ENCODE measurements at regions not wholly inside any gene's neighbourhood (a gene's known extent, or its start where the extent isn't known, plus 50 kb on each side); places are given as distances from the start of the nearest gene placed in this dataset.
A peak's percentile ranks its signal among the peaks of the same experiment; 100 is the strongest.

DNA sequence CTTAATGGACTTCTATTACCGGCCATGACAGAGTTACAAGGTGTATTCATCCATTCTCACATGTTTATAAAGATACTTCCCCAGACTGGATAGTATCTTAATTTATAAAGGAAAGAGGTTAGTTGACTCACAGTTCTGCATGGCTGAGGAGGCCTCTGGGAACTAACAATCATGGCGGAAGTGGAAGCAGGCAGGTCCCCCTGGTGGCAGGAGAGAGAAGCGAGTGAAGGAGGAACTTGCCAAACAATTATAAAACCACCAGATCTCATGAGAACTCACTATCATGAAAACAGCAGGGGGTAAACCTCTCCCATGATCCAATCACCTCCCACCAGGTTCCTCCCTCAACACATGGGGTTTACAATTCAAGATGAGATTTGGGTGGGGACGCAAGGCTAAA, 170.0 kb upstream of the PDGFD start:
- ATAC-seq (no peak), DNase-seq (peak; percentile 6)

- DNase-seq: no peak
- ATAC-seq: no peak
Observed at GRCh38 chr11:104332110-104332509, 168.2 kb upstream of the PDGFD start.

DNA sequence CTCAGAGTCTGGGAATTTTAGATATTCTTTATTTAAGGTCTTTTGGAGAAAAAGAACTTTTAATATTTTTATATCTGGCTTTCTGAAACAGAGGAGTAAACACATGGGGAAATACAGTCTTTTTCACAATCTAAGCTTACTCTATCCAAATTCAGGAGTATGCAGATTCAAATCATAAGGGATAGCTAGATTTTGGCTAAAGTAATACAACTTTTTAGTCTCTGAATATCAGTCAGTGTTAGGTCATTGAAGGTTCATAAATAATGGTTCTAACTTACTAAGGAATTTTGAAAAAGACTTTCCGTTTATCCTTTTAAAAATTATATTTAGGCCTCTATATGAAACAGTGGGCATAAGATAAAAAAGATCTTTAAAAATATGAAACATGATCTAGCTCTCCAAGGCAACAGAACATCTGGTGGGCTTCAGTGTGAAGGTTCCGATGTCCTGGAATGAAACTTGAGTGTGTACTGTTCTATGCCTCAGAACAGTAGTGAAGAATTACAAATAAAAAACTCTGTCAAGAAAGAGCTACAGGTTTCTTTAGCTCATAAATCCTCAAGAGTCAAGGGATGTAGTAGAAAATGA, 165.2 kb upstream of the PDGFD start:
- no peak for ATAC-seq
- DNase-seq: no peak

DNA sequence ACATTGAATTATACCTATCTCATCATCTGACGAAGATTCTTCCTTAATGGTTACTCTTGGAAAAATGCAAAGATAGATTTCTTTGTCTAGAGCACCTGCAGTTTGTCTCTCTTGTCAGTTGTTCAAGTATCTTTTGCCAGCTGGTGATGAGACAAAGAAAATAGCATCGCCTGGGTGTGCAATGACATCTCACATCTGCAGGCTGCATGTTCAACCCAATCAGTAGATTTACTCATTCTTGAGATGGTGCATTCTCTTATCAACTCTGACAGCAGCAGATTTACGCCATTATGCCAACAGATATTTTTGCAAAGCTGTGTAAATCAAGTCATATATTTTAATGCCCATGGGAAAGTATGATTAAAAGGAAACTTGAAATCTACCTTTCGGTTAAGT, 164.6 kb upstream of the PDGFD start:
- no peak for ATAC-seq
- no peak for DNase-seq

DNA sequence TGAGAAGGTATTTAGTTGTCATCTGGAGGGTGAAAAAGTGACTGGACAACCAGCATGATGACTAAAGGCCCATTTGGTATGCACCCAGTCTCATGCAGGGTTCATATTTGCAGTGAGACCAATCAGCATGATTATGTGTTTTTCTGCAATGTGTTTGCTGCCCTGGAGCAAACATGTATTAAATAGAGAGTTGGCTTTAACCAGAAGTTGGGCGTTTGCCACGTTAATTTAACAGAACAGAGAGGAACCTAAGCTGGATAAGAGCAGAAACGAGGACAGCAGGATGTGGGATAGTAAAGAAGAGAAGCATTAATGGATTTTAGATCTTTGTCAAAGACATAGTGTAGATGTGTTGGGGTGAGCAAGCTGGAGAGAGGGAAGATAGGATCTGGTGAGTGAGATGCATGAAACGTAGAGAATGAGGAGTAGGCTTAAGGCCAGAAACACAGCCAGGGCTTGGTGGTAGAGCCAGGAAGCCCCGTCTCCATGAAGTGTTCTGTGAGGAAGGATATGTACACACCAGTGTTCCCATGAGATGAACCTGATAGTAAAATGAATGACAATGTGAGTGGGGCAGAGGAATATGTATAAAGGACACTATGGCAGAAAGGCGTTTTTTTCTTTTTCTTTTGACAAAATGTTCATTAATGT, 164.0 kb upstream of the PDGFD start:
- ATAC-seq (no peak), DNase-seq (no peak)

DNA sequence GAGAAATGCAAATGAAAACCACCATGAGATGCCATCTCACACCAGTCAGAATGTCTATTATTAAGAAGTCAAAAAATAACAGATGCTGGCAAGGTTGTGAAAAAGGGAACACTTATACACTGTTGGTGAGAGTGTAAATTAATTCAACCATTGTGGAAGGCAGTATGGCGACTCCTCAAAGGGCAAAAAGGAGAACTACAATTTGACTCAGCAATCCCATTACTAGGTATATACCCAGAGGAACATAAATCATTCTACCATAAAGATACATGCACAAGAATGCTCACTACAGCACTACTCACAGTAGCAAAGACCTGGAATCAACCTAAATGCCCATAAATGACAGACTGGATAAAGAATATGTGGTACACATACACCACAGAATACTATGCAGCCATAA, 161.1 kb upstream of the PDGFD start:
- ATAC-seq (no peak), DNase-seq (no peak)

GRCh38 chr11:104324276-104324675, 160.3 kb upstream of the PDGFD start:
- ATAC-seq (no peak), DNase-seq (no peak)

GRCh38 chr11:104323841-104324240, 159.9 kb upstream of the PDGFD start:
- DNase-seq: no peak
- ATAC-seq: no peak

- ATAC-seq (no peak), DNase-seq (no peak)
Observed at GRCh38 chr11:104322696-104323095, 158.7 kb upstream of the PDGFD start.

DNA sequence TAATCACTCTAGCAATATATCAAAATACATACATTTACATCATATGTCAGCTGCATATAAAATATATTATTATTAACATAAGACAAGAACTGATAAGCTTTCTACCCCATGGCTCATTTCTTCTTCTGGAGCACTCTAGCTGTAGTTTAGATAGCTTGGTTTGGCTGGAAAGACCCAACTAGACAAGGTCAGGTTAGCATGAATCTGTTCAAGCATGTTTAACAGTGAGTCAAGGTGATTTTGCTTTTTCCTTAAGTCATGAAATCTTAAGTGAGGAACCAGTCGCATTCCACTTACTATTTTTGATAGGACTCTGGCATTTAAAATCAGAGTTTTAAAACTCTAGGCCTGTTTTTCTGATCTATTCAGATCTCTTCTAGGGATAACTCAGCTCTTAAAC, 157.0 kb upstream of the PDGFD start:
- no peak for ATAC-seq
- no peak for DNase-seq

- no peak for ATAC-seq
- DNase-seq: no peak
Observed at GRCh38 chr11:104320097-104320496, 156.2 kb upstream of the PDGFD start.

DNA sequence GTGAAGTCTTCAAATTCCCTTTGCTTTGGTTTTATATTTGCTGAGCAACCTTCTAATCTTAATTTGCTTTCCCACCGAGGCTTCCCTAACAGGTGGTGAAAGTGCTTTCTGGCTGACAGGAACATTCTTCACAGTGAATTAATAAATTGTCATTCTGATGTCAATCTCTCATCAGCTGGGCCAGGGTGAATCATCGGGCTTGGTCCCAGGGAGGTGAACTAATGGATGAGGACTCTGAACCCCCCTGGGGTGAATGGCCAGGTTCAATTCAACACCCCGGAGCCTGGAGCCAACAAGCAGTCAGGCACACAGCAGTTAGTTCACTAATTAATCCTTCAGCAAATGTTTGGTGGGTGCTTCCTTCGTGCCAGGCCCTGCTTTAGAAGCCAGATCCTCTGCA, 155.4 kb upstream of the PDGFD start:
- ATAC-seq (no peak), DNase-seq (no peak)

DNA sequence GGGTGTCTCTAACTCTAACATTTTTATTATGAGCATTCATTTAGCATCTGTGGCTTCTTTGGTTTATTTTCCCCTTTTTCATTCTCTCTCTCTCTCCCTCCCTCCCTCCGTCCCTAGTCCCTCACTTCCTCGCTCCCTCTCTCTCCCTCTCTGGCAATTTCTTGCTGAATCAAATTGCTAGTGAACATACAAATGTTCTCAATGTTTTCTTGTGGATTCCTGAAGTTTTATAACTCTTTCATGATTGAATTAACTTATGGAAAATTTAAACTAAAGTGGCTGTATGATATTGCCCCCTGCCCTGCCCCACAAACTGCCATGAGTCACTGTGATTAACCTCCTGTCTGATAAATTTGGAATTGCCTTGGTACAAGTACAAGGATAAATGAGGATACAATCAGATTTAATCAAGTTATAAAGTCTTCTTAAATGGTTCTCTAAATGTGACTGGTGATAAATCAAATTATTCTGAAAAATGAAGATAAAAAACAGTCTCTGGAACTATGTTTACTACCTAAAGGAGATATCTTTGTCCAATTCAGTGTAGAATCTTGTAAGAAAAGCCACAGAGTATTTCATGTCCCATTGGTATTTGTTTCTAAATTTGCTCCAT, 143.0 kb upstream of the PDGFD start:
- DNase-seq: no peak
- no peak for ATAC-seq

DNA sequence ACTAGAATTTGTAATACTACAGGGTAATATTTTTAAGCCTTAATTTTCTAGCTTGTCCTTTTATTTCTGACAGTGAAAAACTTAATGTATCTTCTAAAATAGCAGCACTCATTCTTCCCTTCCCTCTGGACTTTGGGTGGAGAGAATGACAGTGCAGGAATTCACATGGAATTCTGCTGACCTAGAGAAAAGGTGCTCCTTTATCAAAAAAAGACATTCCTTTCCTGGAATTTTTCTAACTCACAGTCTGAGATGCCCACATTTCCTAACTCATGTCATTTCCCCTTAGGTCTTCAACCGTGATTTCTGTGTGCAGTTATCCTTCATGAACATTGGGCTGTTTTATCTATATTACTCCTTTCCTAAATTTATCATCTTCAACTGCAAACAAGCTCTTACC, 137.8 kb upstream of the PDGFD start:
- ATAC-seq (no peak), DNase-seq (no peak)

DNA sequence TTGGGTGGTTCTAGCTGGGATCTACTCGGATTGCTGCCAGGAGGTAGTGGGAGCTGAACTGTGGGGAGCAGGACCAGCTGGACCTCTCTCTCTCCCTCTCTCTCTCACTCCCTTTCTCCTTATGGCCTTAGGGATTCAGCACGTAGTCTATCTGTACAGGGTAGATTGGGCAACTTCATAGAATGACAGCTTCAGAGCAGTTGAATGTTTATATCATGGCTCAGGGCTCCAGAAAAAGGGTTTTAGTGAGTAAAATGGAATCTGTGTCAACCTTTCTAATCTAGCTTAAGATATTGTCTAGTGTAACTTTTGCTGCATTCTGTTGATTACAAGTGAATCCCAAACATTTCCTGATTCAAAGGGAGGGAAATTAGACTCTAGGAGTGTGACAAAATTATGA, 127.7 kb upstream of the PDGFD start:
- ATAC-seq (no peak), DNase-seq (no peak)

GRCh38 chr11:104286129-104286528, 122.2 kb upstream of the PDGFD start:
- DNase-seq (no peak), ATAC-seq (no peak)

GRCh38 chr11:104279587-104279986, 115.6 kb upstream of the PDGFD start:
- no peak for ATAC-seq
- DNase-seq: no peak

GRCh38 chr11:104275992-104276391, 112.0 kb upstream of the PDGFD start:
- ATAC-seq (no peak), DNase-seq (no peak)

DNA sequence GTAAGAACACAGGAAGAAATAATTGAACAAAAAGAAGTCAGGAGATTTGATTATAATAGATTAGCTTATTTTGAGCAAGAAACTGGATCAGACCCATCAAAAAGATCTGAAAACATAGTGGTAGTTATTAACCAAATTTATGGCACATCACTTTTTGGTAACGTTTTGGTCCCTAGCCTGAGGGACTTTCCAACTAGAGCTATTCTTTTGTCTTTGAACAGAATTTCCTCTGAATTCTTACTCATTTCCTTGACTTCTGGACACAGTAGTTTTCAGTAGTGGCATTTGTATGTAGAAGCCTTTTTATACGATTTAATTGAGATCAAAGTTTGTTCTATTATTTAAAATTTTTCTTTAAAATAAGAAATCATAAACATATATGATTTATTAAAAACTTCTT, 96.5 kb upstream of the PDGFD start:
- DNase-seq: no peak
- ATAC-seq: no peak

DNA sequence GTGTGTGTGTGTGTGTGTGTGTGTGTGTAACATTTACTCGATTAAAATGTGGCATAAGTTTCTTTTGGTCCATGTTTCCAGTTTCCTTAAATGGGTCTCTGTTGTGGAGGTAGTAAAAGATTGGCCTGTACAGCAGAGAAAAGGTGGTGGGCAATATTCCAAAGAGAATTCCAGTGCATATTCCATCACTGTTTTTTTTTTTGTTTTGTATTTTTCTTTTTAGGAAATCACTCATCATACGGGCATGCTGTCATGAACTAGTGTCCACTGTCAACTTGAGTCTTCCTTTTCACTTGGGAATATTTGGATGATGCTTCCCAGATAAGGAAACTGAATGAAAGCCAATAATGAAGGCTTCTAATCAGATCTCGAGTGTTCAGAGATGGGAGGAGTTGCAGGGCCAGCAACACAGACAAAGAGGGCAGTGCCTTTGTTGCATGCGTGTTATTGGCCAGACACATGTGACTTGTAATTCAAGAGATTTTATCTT, 95.2 kb upstream of the PDGFD start:
- ATAC-seq: no peak
- DNase-seq: no peak

DNA sequence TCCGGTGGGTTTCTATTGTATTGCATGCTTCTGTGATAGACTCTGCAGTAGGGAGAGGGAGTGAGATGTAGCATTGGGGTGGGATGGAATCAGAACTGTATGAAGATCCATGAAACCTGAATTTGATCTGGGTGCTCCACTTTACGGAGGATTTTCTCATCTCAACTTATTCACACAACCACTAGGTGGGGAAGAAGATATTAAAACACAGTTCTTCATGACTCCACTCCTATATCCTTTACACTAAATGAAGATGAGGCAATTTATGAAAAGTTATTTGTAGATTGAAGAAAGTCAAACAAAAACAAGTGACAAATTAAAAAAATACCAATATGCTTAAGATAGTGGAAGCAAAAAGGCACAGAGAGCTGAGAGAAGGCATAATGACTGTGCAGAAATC, 92.6 kb upstream of the PDGFD start:
- DNase-seq (no peak), ATAC-seq (no peak)

DNA sequence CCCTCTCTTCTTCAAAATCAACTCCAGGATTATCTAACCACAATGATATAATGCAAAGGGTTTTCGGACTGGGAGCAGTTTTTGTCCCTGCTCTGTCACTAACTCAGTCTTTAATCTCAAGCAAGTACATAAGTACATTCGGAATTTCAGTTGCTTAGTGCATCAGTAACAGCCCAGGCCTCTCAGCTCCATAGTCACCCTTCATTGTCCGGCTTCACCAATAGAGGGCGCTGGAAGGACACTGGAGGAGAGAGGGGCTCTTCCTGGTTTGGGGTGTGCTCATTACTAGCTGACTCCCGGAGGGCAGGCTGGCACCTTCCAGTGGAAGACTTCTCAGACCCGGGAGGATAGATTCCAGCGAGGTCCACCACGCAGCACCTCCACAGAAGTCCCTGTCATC, 90.4 kb upstream of the PDGFD start:
- ATAC-seq (no peak), DNase-seq (peak; percentile 27)

- ATAC-seq: no peak
- DNase-seq: no peak
Observed at GRCh38 chr11:104246590-104246989, 82.6 kb upstream of the PDGFD start.

DNA sequence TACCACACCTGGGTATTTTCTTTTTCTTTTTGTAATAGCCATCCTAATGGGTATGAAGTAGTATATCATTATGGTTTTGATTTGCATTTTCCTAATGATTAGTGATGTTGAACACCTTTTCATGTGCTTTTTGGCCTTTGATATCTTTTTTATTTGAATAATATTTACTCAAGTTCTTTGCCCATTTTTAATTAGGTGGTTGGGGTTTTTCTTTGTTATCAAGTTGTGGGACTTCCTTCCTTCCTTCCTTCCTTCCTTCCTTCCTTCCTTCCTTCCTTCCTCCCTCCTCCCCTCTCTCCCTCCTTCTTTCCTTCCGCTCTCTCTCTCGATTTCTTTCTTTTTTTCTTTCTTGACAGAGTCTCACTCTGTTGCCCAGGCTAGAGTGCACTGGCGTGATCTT, 75.0 kb upstream of the PDGFD start:
- ATAC-seq (no peak), DNase-seq (no peak)
